Activated CD8-positive, alpha-beta memory T cell treated with anti-CD3 and anti-CD28 coated beads for 48 hours (primary cell): ENCODE measurements at regions not wholly inside any gene's neighbourhood (a gene's known extent, or its start where the extent isn't known, plus 50 kb on each side); places are given as distances from the start of the nearest gene placed in this dataset.

ENCODE experiments used
- DNase-seq, 3 experiments: peaks; one replicate each; pipeline ENCODE4 v3.0.0-alpha.2; 2020; ENCODE audit warnings: low read depth in 2 of 3, low spot score in 2 of 3

GRCh38 chr16:73326221-73326620, 278.3 kb upstream of the ZFHX3 start:
- DNase-seq: no peak

DNA sequence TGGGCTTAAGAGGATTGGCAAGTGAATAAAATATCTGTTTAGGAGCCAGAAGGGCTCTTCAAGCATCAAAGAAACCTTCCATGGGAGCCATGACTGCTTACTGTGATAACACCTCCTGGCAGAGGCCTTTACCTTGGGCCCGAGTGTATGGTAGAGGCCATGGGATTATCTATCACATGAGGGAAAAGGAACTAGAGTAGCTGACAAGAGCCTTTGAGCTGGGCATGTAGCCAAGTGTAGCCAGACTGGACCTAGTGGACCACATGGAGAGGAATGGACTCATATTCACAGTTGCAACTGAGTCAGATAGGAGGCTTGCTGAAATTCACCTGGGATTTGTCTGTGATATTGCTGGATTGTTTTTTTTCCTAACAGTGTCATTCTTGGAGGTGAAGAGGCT, 276.0 kb upstream of the ZFHX3 start:
- DNase-seq: no peak

DNA sequence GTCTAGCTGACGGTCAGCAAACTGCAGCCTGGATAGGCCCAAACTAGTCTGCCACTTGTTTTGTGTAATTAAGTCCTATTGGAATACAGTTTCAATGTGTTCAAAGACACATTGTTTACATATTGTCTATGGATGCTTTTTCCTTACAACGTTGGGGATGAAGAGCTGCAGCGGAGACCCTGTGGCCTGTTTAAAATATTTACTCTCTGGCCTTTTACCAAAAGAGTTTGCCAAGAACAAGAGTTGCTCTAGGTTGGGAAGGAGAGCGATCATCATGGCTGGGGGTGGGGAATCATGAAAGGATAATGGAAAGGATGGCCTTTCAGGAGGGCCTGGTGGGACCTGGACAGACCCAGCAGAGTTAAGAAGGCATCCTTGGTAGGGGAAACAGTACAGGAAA, 274.9 kb upstream of the ZFHX3 start:
- DNase-seq: no peak

DNA sequence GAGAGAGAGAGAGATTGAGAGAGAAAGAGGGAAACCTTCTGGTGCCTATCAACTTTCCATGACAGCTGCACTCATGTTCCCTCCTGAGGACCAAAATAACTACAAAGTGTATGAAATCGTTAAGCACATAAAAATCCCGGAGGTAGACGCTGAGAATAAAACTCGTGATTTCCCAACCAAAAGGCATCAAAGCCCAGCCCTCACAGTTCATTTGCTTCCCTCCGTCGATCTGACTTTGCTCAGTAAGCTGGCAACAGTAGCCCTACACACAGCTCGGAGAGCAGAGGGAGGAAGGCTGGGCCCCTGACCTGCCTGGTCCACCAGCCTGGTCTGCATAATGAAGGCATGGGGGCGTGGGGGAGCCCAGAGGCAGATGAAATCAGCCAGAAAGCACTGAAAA, 273.9 kb upstream of the ZFHX3 start:
- DNase-seq: no peak

GRCh38 chr16:73319737-73320136, 271.8 kb upstream of the ZFHX3 start:
- no peak for DNase-seq

DNA sequence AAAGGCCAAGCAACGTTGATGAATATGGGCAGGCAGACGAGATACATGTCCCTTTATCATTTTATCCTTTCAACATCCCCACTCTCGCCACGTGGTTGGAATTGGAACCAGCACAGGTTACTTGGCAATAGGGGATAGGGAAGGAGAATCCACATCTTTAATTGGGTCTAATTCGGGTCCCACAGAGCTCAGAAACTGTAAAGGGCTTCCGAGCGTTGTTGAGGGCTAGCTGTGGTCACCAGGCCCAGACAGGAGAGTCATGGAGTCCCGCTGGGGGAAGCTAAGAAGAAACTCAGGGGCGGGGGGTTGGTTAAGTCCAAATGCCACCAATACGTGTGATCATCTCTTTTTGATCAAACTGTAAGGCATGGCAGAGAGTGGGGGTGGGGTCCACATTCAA, 271.3 kb upstream of the ZFHX3 start:
- DNase-seq: no peak

DNA sequence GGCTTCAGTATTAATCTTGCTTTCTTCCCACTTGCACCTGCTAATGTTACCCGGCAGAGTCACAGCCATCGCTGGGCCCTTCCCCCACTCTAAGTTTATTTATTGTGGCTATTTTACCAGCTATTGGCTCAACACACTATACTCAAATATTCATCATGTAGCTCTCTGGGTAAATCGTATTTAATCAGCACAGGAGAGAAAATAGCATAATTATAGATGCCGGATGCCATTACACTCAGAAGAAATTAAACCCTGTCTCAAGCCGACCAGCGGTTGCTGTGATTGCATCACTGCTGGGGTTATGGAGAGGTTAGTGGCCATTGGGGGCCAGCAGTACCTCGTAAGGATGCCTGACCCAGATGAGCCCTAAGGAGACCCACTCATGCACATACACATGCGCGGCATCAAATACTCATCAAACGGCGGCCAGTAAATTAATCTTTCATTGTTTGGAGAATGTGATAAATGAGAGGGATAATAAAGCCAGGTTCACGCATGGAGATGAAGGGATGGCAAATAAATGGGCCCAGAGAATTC, 269.5 kb upstream of the ZFHX3 start:
- DNase-seq: no peak

GRCh38 chr16:73315645-73316044, 267.7 kb upstream of the ZFHX3 start:
- DNase-seq: no peak

GRCh38 chr16:73313950-73314349, 266.0 kb upstream of the ZFHX3 start:
- no peak for DNase-seq

DNA sequence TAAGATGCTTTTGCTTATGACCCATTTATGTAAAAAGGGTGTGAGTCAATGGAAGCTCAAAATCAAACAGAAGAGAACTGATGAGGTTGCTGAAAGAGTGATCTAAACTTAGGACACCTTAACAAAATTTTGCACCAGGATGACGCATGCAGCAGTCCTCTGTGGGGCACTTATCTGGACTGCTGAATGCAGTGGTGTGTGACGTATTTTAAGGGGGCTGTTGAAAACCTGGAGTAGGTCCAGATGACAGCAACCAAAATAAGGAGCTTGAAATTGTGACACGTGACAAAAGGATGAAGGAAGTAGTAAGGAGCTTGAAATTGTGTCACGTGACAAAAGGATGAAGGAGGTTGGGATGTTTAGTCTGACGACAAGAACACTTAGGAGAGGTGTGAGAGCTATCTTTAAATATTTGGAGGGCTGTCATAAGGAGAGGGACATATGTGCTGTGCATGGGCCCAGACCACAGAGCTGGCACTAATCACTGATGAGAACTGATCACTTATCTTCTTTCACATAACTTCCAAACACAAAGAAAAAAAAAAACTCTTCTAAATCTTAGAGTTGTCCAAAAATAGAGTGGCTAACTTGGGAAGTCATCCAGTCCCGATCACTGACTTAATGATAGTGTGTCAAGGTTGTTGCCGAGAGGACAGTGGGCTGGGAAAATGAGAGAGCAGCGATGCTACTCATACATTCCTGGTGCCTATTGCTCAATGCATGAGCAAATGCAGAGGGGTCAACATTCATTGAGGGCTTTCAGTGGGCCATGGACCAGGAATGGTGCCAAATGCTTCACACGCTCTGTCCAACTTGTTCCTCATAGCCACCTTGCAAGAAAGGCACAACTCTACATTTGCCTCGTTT, 264.2 kb upstream of the ZFHX3 start:
- DNase-seq: no peak

GRCh38 chr16:73308771-73309170, 260.8 kb upstream of the ZFHX3 start:
- DNase-seq: no peak

DNA sequence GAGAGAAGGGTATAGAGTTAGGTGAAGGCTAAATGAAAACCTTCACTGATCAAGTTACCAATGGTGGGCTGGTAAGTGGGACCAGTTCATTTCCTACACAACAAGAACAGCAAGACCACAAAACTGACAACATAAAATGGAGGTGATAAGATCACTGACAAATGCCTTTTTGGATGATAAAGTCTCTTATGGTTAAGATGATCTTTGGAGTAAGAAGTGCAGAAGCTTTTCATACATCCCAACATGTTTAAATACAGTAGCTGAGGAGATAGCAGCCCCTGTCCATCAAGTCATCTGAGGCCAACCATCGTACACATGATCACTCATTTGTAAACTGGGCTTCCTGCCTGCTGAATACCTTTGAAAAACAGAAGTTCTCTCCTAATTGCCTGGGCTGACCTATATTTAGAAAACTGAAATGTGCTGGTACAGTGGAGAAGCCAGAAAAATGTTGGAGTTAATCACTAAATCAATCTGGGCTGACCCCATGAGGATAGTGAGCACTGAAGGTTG, 259.0 kb upstream of the ZFHX3 start:
- DNase-seq: no peak

- DNase-seq: no peak
Observed at GRCh38 chr16:73304008-73304774, 256.3 kb upstream of the ZFHX3 start.

DNA sequence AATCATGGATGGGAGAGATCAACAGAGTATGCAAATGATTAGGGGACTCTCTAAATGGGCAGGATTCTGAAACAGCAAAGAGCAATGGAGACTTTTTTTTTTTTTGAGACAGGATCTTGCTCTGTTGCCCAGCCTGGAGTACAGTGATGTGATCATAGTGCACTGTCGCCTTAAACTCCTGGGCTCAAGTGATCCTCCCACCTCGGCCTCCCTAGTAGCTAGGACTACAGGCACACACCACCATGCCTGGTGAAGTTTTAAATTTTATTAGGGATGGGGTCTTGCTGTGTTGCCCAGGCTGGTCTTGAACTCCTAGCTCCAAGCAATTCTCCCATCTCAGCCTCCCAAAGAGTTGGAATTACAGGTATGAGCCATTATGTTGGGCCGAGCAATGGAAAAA, 255.0 kb upstream of the ZFHX3 start:
- no peak for DNase-seq

DNA sequence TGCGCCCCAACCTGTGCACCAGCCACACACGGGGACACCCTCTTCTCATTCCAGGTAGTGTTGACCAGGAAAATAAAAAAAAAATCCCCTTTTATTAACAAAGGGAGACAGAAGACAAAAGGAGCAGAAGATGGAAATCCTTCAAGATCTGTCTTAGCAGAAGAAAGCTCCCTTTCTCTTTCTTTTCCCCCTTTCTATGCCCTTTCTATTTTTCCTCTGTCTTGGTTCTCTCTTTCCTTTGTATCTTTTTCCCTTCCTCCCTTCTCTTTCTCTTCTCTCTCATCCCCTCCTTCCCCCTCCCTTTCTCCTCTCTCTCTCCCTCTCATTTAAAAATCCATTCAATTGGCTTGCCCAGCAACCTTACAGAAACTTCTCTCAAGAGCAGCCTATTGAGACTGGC, 254.1 kb upstream of the ZFHX3 start:
- no peak for DNase-seq

- DNase-seq: no peak
Observed at GRCh38 chr16:73299346-73299745, 251.4 kb upstream of the ZFHX3 start.

DNA sequence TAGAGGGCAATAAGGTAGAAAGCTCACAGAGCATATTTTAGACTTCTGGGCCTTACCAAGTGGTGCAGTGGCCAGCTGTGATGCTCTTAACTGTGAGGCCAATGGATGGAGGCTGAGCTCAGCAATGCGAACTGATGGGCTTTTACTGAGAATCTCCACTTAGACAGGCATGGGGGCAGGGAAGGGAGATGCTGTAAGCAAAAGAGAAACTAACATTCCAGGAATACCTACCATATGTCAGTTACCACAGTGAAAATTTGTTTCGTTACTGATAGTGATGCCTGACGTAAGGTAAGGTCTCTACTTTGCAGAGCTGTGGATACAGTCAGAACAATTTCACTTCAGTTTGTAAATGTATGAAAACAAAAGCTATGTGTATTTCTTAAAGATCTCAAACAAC, 250.6 kb upstream of the ZFHX3 start:
- DNase-seq: no peak

GRCh38 chr16:73290258-73290657, 242.3 kb upstream of the ZFHX3 start:
- no peak for DNase-seq

DNA sequence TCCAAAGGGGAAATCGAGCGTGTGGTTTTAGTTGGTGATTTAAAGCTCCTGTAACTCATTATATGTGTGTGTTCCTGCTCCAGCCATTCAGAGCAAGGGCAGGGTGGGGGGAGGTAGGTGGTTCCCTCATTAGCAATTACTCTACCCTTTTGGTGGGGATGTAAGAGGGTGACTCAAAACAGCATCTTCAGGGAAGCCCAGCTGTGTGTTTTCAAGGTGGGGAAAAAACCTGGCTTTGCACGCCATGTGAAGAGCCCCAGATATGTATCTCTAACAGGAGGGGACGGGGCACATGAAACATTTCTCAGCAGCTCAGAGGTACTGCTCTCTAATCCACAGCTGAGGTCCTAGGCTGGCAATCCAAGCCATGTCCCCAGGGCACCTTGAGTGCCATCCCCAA, 241.3 kb upstream of the ZFHX3 start:
- DNase-seq: no peak

- DNase-seq: no peak
Observed at GRCh38 chr16:73288520-73288919, 240.6 kb upstream of the ZFHX3 start.

- DNase-seq: no peak
Observed at GRCh38 chr16:73287859-73288405, 240.0 kb upstream of the ZFHX3 start.
